Endothelial cell of umbilical vein (primary cell): ENCODE measurements at regions not wholly inside any gene's neighbourhood (a gene's known extent, or its start where the extent isn't known, plus 50 kb on each side); places are given as distances from the start of the nearest gene placed in this dataset.

Source experiments
- BruUV-seq: library from RNA; stranded (reverse); fragments of 400-500 nt; replicated peaks from 2 replicates; lab custom pipeline; 2021; lab: Mats Ljungman, UMichigan
- CTCF ChIA-PET: fragments of 300-600, 350-600 bp; sonication (Branson Sonifier 250); formaldehyde crosslinking; loops from one replicate; lab custom pipeline; 2021; ENCODE audit warnings: antibody characterized with exemption, inconsistent platforms; lab: Charles Lee
- POLR2A ChIA-PET: fragments of 300-600, 350-600 bp; sonication (Branson Sonifier 250); formaldehyde crosslinking; loops from one replicate; lab custom pipeline; 2021; ENCODE audit warnings: antibody characterized with exemption, inconsistent platforms; lab: Charles Lee
- DNase-seq: peaks from one replicate; pipeline ENCODE4 v3.0.0-alpha.2; 2011; ENCODE audit warnings: low read depth, low spot score
- FAIRE-seq: peaks from 2 replicates; lab custom pipeline; 2011; peaks lifted over from hg19 to GRCh38; lab: Jason Lieb, UNC
- H2AFZ ChIP-seq: 2 replicates; pipeline ENCODE4 v1.6.0; 2012; ENCODE audit warnings: low read depth, low read length, control low read depth, inconsistent platforms
- H3K27ac ChIP-seq: 2 replicates; pipeline ENCODE4 v1.5.1; 2011; ENCODE audit warnings: low read depth, mild to moderate bottlenecking, control low read depth, low read length, moderate library complexity; ENCODE audit not compliant: insufficient read depth
- H3K27me3 ChIP-seq, 2 experiments: 2 replicates each; pipeline versions ENCODE4 v1.6.0 to v1.6.1; 2011; ENCODE audit warnings: low read length in 2 of 2, mixed read lengths in 1 of 2; ENCODE audit not compliant: control insufficient read depth in 2 of 2, insufficient read depth in 2 of 2
- H3K36me3 ChIP-seq, 2 experiments: 2 replicates in 1 of 2; 3 replicates in 1 of 2; pipeline ENCODE4 v1.5.1; 2011; ENCODE audit warnings: low read length in 2 of 2, mild to moderate bottlenecking in 1 of 2, moderate library complexity in 1 of 2; ENCODE audit not compliant: control insufficient read depth in 2 of 2, insufficient read depth in 2 of 2; ENCODE audit errors: extremely low read depth in 1 of 2
- H3K4me1 ChIP-seq: 3 replicates; pipeline ENCODE4 v1.5.1; 2011; ENCODE audit warnings: mild to moderate bottlenecking, low read length; ENCODE audit not compliant: control insufficient read depth, insufficient read depth; ENCODE audit errors: extremely low read depth
- H3K4me2 ChIP-seq: 2 replicates; pipeline ENCODE4 v1.6.1; 2011; ENCODE audit warnings: low read length, control low read depth, mixed read lengths; ENCODE audit not compliant: insufficient read depth
- H3K4me3 ChIP-seq, 3 experiments: fragments of 200-600 bp in 1 of 3; sonication (generic), shearing (Covaris generic) in 1 of 3; replicated peaks in 1 of 3; 2 replicates each; pipeline ENCODE4 v1.5.1; 2011 to 2016; ENCODE audit warnings: control low read depth in 3 of 3, low read length in 3 of 3, mild to moderate bottlenecking in 2 of 3, inconsistent platforms in 1 of 3, low read depth in 1 of 3, moderate library complexity in 1 of 3; ENCODE audit not compliant: insufficient read depth in 1 of 3
- H3K79me2 ChIP-seq: 2 replicates; pipeline ENCODE4 v1.6.0; 2012; ENCODE audit warnings: low read length, inconsistent platforms; ENCODE audit not compliant: control insufficient read depth, insufficient read depth
- H3K9ac ChIP-seq: replicated peaks from 2 replicates; pipeline ENCODE3; 2011; ENCODE audit warnings: low read length, control low read depth; ENCODE audit not compliant: insufficient read depth; ENCODE audit errors: extremely low read depth
- H3K9me1 ChIP-seq: replicated peaks from 3 replicates; pipeline ENCODE4 v1.6.0; 2011; ENCODE audit warnings: mild to moderate bottlenecking, low read length; ENCODE audit not compliant: control insufficient read depth, insufficient read depth; ENCODE audit errors: extremely low read depth
- H3K9me3 ChIP-seq: replicated peaks from 2 replicates; pipeline ENCODE4 v1.5.1; 2012; ENCODE audit warnings: low read length, inconsistent platforms; ENCODE audit not compliant: control insufficient read depth, insufficient read depth
- H4K20me1 ChIP-seq: replicated peaks from 2 replicates; pipeline ENCODE3; 2011; ENCODE audit warnings: mild to moderate bottlenecking, low read length; ENCODE audit not compliant: control insufficient read depth, insufficient read depth; ENCODE audit errors: extremely low read depth
- EZH2 ChIP-seq: IDR thresholded peaks from 2 replicates; pipeline ENCODE4 v1.6.1; 2012; ENCODE audit warnings: borderline replicate concordance, low read depth, mild to moderate bottlenecking, moderate library complexity, low read length, inconsistent platforms; ENCODE audit not compliant: severe bottlenecking
- FOS ChIP-seq: IDR thresholded peaks from 2 replicates; pipeline ENCODE4 v1.6.1; 2011; ENCODE audit warnings: mild to moderate bottlenecking, low read length, moderate library complexity, borderline replicate concordance; ENCODE audit not compliant: insufficient read depth
- GATA2 ChIP-seq: IDR thresholded peaks from 2 replicates; pipeline ENCODE4 v1.7.0; 2011; ENCODE audit warnings: low read depth, mild to moderate bottlenecking, moderate library complexity, mixed read lengths, low read length; ENCODE audit not compliant: insufficient read length, insufficient read depth
- JUN ChIP-seq: IDR thresholded peaks from 2 replicates; pipeline ENCODE4 v1.6.1; 2011; ENCODE audit warnings: borderline replicate concordance, low read depth; ENCODE audit not compliant: insufficient read length, insufficient read depth
- MYC ChIP-seq: IDR thresholded peaks from one replicate; pipeline ENCODE4 v1.6.1; 2011; ENCODE audit warnings: mild to moderate bottlenecking, low read depth, low read length
- POLR2A ChIP-seq: IDR thresholded peaks from 2 replicates; pipeline ENCODE4 v1.6.1; 2012; ENCODE audit warnings: low read depth, mild to moderate bottlenecking, control low read depth, low read length
- POLR2AphosphoS5 ChIP-seq: IDR thresholded peaks from 2 replicates; pipeline ENCODE4 v1.6.1; 2012; ENCODE audit warnings: low read depth, mild to moderate bottlenecking, control low read depth, low read length, moderate library complexity; ENCODE audit not compliant: insufficient read depth
- dilution Hi-C: fragments of 300-500 bp; cut with MboI; formaldehyde crosslinking; loops from one replicate; pipeline ENCODE4 v1.15.0; 2019; ENCODE audit warnings: low sequenced_read_pairs; ENCODE audit not compliant: extremely low pct_ligation_motif_present
- intact Hi-C: fragments of 100-400 bp; cut with micrococcal nuclease; formaldehyde crosslinking; loops from one replicate; pipeline ENCODE4 v1.10.0; 2022
- TF ChIP-seq, protein P1 (sequence below), 2 donors: IDR thresholded peaks; 1 replicate in 1 of 2; 2 replicates in 1 of 2; pipeline ENCODE4 v1.5.1; 2011; ENCODE audit warnings: low read length in 2 of 2, mild to moderate bottlenecking in 2 of 2, moderate library complexity in 2 of 2, control low read depth in 1 of 2, inconsistent platforms in 1 of 2, low read depth in 1 of 2; ENCODE audit not compliant: insufficient read depth in 1 of 2; ENCODE audit errors: extremely low read depth in 1 of 2
- TF ChIP-seq, protein P2 (sequence below): IDR thresholded peaks from 2 replicates; pipeline ENCODE4 v1.6.1; 2011; ENCODE audit not compliant: insufficient read depth, insufficient read length

GRCh38 chr9:115777610-115778009 lies 376.0 kb upstream of the PAPPA start:
- no peak overlapping the region for H2AFZ ChIP-seq
- H3K36me3 ChIP-seq: no peaks in the 10 kb centered on the region
- POLR2A ChIA-PET: no interaction called here
- H3K4me2 ChIP-seq: no peak overlapping the region
- TF ChIP-seq, protein P1, sequence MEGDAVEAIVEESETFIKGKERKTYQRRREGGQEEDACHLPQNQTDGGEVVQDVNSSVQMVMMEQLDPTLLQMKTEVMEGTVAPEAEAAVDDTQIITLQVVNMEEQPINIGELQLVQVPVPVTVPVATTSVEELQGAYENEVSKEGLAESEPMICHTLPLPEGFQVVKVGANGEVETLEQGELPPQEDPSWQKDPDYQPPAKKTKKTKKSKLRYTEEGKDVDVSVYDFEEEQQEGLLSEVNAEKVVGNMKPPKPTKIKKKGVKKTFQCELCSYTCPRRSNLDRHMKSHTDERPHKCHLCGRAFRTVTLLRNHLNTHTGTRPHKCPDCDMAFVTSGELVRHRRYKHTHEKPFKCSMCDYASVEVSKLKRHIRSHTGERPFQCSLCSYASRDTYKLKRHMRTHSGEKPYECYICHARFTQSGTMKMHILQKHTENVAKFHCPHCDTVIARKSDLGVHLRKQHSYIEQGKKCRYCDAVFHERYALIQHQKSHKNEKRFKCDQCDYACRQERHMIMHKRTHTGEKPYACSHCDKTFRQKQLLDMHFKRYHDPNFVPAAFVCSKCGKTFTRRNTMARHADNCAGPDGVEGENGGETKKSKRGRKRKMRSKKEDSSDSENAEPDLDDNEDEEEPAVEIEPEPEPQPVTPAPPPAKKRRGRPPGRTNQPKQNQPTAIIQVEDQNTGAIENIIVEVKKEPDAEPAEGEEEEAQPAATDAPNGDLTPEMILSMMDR (IDR thresholded peaks at IDR 0.05; ENCODE audit: extremely low read depth in 1 of 2, insufficient read depth in 1 of 2, low read depth in 1 of 2, low read length in 2 of 2): no peak
- TF ChIP-seq, protein P2, sequence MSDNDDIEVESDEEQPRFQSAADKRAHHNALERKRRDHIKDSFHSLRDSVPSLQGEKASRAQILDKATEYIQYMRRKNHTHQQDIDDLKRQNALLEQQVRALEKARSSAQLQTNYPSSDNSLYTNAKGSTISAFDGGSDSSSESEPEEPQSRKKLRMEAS: no peak
- no peak for TF ChIP-seq JUN
- TF ChIP-seq POLR2A: no peak
- no peak for TF ChIP-seq POLR2AphosphoS5
- no peak for TF ChIP-seq EZH2
- no peak for TF ChIP-seq MYC
- no peak for TF ChIP-seq GATA2
- TF ChIP-seq FOS: no peak
- no peak overlapping the region for H3K4me3 ChIP-seq
- dilution Hi-C loops: no loop called here
- BruUV-seq: no TSS peak
- no peaks in the 10 kb centered on the region for H3K9me1 ChIP-seq
- peaks cover 3% of the 10 kb centered on the region for H3K9me3 ChIP-seq
- FAIRE-seq: no peak
- intact Hi-C loops: no loop called here
- H4K20me1 ChIP-seq: no peaks in the 10 kb centered on the region
- H3K9ac ChIP-seq: no peak overlapping the region
- DNase-seq: no peak
- H3K4me1 ChIP-seq: no peaks in the 10 kb centered on the region
- H3K79me2 ChIP-seq: no peaks in the 10 kb centered on the region
- no peaks in the 10 kb centered on the region for H3K27me3 ChIP-seq
- CTCF ChIA-PET: no interaction called here
- H3K27ac ChIP-seq: no peak overlapping the region
